Adrenal gland (tissue), 9 donors: ENCODE measurements at regions not wholly inside any gene's neighbourhood (a gene's known extent, or its start where the extent isn't known, plus 50 kb on each side); places are given as distances from the start of the nearest gene placed in this dataset.

ENCODE experiments used
- DNase-seq, 7 donors: peaks; one replicate each; pipeline ENCODE4 v3.0.0-alpha.2; 2019 to 2020
- H3K27ac ChIP-seq, 5 donors: fragments of 200-600 bp; sonication (generic) in 4 of 5; 1 replicate in 3 of 5; 2 replicates in 2 of 5; pipeline versions ENCODE4 v1.5.1 to v1.8.0; 2016 to 2020; ENCODE audit warnings: mild to moderate bottlenecking in 1 of 5
- H3K27me3 ChIP-seq: fragments of 200-600 bp; 2 replicates; pipeline ENCODE4 v1.8.0; 2021
- H3K36me3 ChIP-seq, 2 donors: fragments of 200-600 bp; replicated peaks in 1 of 2; 1 replicate in 1 of 2; 2 replicates in 1 of 2; pipeline versions ENCODE4 v1.5.1 to v1.8.0; 2018 to 2022
- H3K4me1 ChIP-seq, 2 donors: fragments of 200-600 bp; replicated peaks in 1 of 2; 1 replicate in 1 of 2; 2 replicates in 1 of 2; pipeline versions ENCODE4 v1.5.1 to v1.8.0; 2018 to 2021
- H3K4me3 ChIP-seq, 4 donors: fragments of 200-600 bp; sonication (generic) in 3 of 4; one replicate each; pipeline ENCODE4 v1.5.1; 2016 to 2018
- H3K9me3 ChIP-seq, 3 donors: fragments of 200-600 bp; sonication (generic) in 1 of 3; replicated peaks in 1 of 3; 1 replicate in 2 of 3; 2 replicates in 1 of 3; pipeline versions ENCODE4 v1.5.1 to v1.8.0; 2016 to 2021
- POLR2A ChIP-seq, 2 donors: fragments of 450-650 bp; IDR thresholded peaks; one replicate each; pipeline ENCODE4 v1.6.1; 2017; ENCODE audit warnings: antibody characterized with exemption in 2 of 2, mild to moderate bottlenecking in 2 of 2, moderate library complexity in 1 of 2
- WGBS, 4 donors: extraction: QIAGEN DNeasy Blood & Tissue Kit in 2 of 4; methylation state at CpG; one replicate each; pipeline versions ENCODE4 v1.1.5 to v1.1.7; 2013 to 2017; 5-methylcytosine and 5-hydroxymethylcytosine counted together
- intact Hi-C, 2 donors: fragments of 100-400 bp; cut with DNase I; formaldehyde crosslinking; loops; one replicate each; pipeline versions ENCODE4 v1.14.1 to v1.15.0; 2022 to 2023
- TF ChIP-seq, protein P1 (sequence below), 6 experiments: fragments of 450-650 bp in 4 of 6; fragments of 200-600 bp in 2 of 6; sonication (generic) in 1 of 6; IDR thresholded peaks; 1 replicate in 5 of 6; 2 replicates in 1 of 6; pipeline versions ENCODE4 v1.5.1 to v1.8.0; 2016 to 2021; ENCODE audit warnings: antibody characterized with exemption in 6 of 6, mild to moderate bottlenecking in 2 of 6, moderate library complexity in 1 of 6
- donor health status: healthy with polysubstance abuse.
- donor health status: Bipolar disorder and iron deficiency.
- donor health status: DM: yes; HTN: yes; CAD: no.
- donor health status: DM: no; HTN: no; CAD: no.
- donor health status: DM: no; HTN: no; CAD: no.

DNA sequence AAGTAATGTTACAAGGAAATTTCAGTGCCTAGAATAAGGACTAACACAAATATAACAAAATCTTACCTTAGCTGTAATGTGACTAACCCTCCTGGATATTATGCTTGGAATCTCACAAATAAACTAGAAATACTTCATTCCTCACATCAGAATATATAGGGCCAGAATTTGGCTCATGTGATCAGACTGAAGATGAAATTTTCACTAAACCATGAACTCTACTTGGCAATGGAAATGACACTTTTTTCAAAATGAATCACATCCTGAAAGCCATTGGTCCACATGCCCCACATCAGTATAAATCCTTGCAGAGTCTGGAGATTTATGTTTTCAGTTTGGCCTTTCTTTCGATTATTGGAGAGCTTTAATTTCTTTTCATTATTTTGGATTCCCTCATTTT lies 227.8 kb downstream of the NRIP1 start:
- TF ChIP-seq, protein P1, sequence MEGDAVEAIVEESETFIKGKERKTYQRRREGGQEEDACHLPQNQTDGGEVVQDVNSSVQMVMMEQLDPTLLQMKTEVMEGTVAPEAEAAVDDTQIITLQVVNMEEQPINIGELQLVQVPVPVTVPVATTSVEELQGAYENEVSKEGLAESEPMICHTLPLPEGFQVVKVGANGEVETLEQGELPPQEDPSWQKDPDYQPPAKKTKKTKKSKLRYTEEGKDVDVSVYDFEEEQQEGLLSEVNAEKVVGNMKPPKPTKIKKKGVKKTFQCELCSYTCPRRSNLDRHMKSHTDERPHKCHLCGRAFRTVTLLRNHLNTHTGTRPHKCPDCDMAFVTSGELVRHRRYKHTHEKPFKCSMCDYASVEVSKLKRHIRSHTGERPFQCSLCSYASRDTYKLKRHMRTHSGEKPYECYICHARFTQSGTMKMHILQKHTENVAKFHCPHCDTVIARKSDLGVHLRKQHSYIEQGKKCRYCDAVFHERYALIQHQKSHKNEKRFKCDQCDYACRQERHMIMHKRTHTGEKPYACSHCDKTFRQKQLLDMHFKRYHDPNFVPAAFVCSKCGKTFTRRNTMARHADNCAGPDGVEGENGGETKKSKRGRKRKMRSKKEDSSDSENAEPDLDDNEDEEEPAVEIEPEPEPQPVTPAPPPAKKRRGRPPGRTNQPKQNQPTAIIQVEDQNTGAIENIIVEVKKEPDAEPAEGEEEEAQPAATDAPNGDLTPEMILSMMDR (IDR thresholded peaks at IDR 0.05) = no peak
- no peak for TF ChIP-seq POLR2A (IDR thresholded peaks at IDR 0.05)
- no peaks in the 10 kb centered on the region for H3K9me3 ChIP-seq
- no peak for DNase-seq
- H3K27me3 ChIP-seq = no peaks in the 10 kb centered on the region
- no peaks in the 10 kb centered on the region for H3K36me3 ChIP-seq
- no peak overlapping the region for H3K27ac ChIP-seq
- WGBS, 4 donors = 67 to 85% (median 79%) methylated on average over 1 of the region's 1 CpG
- no peaks in the 10 kb centered on the region for H3K4me1 ChIP-seq
- intact Hi-C loops = no loop called here
- no peak overlapping the region for H3K4me3 ChIP-seq

DNA sequence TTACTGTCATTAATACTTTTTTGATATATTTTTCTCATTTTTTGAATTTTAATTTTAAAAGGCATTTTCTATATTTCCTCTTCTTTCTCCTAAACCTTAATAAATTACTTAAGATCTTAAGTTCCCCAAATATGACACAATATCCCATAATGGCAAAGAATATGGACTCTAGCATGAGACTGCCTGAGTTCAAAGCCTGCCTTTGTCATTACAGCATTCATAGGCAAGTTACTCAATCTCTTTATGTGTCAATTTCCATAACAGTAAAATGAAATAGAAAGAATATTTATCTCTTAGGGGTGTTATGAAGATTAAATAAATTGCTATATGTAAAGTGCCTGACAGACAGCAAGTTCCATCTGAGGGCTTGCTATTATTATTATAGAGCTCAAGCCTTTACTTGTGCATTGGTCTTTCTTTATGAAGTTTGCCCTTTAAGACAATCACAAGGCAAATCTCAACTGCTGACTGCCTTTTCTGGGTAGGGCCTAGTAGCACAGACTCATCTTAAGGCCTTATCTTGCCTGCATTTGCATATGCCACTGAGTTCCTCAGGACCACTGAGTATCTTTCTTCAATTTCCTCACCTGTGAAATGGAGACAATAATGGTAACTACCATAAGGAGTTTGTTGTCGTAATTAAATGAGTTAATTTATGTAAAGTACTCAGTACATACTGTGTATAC lies 231.0 kb downstream of the NRIP1 start:
- no peak for TF ChIP-seq POLR2A (IDR thresholded peaks at IDR 0.05)
- TF ChIP-seq, protein P1 (IDR thresholded peaks at IDR 0.05) = no peak

DNA sequence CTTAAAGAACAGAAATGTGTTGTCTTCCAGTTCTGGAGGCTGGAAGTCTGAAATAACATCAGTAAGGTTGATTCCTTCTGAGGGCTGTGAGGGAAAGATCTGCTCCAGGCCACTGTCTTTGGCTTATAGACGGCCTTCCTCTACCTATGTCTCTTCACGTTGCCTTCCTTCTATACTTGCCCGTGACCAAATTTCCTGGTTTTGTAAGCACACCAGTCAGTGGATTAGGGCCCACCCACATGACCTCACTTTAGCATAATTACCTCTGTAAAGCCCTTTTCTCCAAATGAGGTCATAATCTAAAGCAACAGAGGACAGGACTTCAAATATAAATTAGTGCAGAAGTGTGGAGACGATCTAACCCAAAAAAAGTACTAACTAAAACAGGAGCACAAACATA lies 231.6 kb downstream of the NRIP1 start:
- intact Hi-C loops = no loop called here
- Histone ChIP-seq H3K9me3 (no peaks in the 10 kb centered on the region), H3K4me1 (no peaks in the 10 kb centered on the region), H3K4me3 (no peak overlapping the region), H3K36me3 (no peaks in the 10 kb centered on the region), H3K27ac (no peak overlapping the region), H3K27me3 (no peaks in the 10 kb centered on the region)
- DNase-seq = no peak
- no peak for TF ChIP-seq POLR2A (IDR thresholded peaks at IDR 0.05)
- TF ChIP-seq, protein P1 (IDR thresholded peaks at IDR 0.05) = no peak
- WGBS, 4 donors = 91 to 97% (median 95%) methylated on average over 4 of the region's 4 CpGs

More for the DNA sequence above, 231.0 kb downstream of the NRIP1 start:
- Histone ChIP-seq H3K27me3 (no peaks in the 10 kb centered on the region), H3K4me3 (no peak overlapping the region), H3K36me3 (no peaks in the 10 kb centered on the region), H3K27ac (no peak overlapping the region), H3K9me3 (no peaks in the 10 kb centered on the region), H3K4me1 (no peaks in the 10 kb centered on the region)
- intact Hi-C loops = no loop called here
- no peak for DNase-seq
- 40 to 100% (median 67%) methylated on average over 1 of the region's 1 CpG for WGBS, 4 donors

DNA sequence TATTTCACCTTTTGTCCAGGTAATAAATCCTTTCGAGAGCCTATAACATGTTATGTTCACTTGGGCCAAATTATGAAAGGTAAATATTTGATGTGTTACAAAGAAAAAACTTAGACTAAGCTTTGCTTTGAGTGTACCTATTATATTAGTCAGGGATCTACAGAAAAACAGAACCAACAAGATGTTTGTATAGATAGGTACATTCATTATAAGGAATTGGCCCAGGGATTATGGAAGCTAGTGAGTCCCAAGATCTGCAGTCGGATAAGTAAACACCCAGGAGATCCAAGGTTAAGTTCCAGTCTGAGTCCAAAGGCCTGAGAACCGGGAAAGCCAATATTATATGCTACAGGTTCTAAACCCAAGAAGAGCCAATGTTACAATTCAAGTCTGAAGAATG lies 234.5 kb downstream of the NRIP1 start:
- no peaks in the 10 kb centered on the region for H3K9me3 ChIP-seq
- intact Hi-C loops = no loop called here
- no peak overlapping the region for H3K27ac ChIP-seq
- no peaks in the 10 kb centered on the region for H3K36me3 ChIP-seq
- no peak overlapping the region for H3K4me3 ChIP-seq
- 89 to 97% (median 92%) methylated on average over 3 of the region's 3 CpGs for WGBS, 4 donors
- no peak for DNase-seq
- no peaks in the 10 kb centered on the region for H3K4me1 ChIP-seq
- H3K27me3 ChIP-seq = no peaks in the 10 kb centered on the region
- no peak for TF ChIP-seq POLR2A (IDR thresholded peaks at IDR 0.05)
- TF ChIP-seq, protein P1 (IDR thresholded peaks at IDR 0.05) = no peak
